ENCODE measurements at regions not wholly inside any gene's neighbourhood (a gene's known extent, or its start where the extent isn't known, plus 50 kb on each side); places are given as distances from the start of the nearest gene placed in this dataset.

DNA sequence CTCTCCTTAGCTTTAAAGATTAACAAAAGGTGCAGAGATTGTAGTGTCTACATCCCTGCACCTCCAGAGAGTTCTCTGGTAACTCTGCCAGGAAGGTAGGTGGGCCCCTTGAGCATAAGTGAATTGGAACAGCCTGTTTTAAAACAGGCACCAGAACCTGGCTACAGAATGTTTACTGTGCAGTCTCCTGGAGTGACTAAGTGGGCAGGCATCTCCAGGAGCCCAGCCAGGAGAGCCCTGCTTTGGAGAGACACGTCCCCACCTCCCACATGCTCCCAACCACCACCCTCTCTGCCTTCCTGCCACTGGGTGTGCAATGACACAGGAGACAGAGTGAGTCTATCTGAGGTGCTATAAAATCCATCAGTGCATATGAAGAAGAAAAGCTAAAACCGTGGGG is 110.3 kb upstream of the EYA4 start:
- DNase-seq = peak; percentile 29

GRCh38 chr6:133131621-133132465 is 109.3 kb upstream of the EYA4 start:
- DNase-seq = peak; percentile 60

GRCh38 chr6:133132466-133132971 is 108.6 kb upstream of the EYA4 start:
- no peak for DNase-seq

GRCh38 chr6:133136177-133136880 is 104.8 kb upstream of the EYA4 start:
- DNase-seq = no peak

GRCh38 chr6:133147470-133148184 is 93.5 kb upstream of the EYA4 start:
- peak; percentile 29 for DNase-seq

DNA sequence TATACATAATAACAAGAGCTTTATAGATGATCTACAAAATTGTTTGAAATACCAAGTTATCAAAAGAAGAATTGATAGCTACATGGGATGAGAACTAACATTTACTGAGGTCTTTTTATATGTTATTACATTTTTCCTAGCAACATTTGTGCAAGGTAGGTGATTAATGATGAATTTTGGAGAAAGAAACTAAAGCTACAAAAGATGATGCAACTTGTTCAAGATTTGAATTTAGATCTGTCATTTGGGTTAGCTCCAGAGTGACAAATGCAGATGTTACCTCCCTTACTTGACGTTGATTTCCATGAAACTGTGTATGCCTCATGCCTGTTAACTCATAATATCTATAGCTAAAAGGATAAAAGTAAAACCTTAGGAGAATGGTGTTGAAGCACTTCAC is 84.5 kb upstream of the EYA4 start:
- no peak for DNase-seq

- no peak for DNase-seq
Observed at GRCh38 chr6:133157995-133158394, 83.2 kb upstream of the EYA4 start.

DNA sequence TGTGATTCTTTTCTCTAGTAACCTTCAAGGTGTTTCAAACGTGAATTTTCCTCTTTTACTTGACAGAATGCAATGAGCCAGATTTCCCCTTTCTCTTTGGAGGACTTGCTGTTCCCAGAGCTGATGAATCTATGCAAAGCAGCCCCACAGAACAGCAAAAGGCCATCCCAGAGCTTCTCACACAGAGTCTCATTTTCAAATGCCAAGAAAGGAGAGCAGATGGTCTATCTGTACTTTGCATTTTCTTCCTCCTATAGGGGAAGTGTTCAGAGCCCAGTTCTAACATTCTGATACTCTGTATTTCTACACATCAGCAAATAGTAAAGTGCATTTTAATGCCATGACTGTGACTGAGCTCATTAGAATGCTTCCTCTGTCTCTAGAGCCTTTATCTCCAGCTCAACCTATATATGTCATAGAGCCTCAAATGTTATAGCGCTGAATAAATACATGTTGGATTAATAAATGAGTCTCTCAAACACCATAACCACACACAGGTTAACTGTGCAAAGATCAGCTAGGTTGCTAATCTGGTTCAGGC is 81.8 kb upstream of the EYA4 start:
- DNase-seq = no peak

DNA sequence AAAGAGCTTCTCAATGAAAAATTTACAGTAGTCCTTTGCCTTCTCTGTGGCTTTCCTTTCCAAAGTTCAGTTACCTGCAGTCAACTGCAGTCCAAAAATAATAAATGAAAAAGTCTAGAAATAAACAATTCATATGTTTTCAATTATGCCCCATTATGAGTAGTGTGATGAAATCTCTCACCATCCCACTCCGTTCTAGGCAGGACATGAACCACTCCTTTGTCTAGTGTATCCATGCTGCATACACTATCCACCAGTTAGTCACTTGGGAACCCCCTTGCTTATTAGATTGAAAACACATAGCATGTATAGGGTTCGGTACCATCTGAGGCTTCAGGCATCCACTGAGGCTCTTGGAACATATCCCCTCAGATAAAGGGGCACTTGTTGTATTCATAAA is 80.6 kb upstream of the EYA4 start:
- no peak for DNase-seq

- peak; percentile 20 for DNase-seq
Observed at GRCh38 chr6:133165235-133165634, 75.9 kb upstream of the EYA4 start.

DNA sequence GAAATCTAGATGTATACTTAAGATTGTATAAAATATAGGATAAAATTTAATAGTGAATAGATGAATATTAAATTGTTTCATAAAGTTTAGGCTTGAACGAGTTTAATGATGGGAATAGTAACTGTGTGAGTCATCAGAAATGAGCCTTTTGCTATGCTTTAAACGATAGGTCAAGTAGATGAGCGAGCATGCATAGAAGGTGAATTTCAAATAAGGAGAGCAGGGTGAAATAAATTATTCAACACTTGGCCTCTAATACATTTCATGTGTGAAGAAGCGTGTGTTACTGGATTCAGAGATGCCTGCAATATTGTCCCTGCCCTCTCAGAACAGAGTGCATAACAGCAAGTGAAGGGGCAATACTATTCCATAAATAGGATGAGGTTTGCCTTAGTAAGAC is 74.4 kb upstream of the EYA4 start:
- no peak for DNase-seq

DNA sequence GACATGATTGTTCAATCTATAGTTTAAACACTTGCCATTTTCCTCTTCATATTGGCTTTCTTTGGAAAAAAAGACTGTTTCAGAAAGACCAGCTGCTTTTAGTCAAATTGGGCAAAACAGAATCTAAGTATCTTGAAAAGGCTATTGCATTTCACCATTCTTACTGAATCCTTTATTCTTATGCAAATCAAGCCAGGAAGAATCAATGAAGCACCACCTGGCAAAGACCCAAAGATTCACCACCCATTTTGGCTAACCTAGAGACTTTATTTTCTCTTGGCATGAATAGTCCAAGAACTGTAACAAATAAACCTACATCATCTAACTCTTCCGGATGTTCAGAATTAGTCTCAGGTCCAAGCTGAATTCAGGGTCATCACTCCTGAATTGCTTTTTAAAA is 71.3 kb upstream of the EYA4 start:
- no peak for DNase-seq

GRCh38 chr6:133170602-133171001 is 70.6 kb upstream of the EYA4 start:
- no peak for DNase-seq

DNA sequence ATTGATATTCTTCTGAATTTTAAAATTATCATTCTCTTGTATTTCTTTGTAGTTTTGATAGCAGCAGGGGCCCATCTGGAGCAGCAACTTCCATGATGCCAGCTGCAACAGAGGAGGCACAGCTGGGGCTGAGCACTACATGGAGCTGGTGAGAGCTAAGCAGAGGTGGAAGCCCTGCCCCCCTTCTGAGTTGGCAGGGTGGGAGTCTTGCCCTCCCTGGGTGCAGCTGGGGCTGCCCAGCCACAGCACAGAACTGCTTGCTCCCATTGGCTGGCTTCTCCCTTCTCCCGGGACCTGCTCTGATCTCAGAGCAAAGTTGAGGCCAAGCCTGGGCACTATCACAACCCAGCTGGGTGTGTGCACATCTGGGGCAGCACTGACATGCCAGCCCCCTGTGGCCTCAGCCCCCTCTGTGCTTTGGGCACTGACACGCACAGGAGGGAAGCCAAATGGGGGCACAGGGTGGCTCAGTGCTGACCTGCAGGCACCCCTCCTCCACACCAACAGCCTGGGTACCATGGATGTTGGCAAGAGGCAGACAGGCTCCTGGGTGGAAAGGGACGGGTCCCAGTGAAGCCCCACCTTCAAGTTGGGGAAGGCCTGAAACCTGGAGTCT is 69.1 kb upstream of the EYA4 start:
- no peak for DNase-seq

DNA sequence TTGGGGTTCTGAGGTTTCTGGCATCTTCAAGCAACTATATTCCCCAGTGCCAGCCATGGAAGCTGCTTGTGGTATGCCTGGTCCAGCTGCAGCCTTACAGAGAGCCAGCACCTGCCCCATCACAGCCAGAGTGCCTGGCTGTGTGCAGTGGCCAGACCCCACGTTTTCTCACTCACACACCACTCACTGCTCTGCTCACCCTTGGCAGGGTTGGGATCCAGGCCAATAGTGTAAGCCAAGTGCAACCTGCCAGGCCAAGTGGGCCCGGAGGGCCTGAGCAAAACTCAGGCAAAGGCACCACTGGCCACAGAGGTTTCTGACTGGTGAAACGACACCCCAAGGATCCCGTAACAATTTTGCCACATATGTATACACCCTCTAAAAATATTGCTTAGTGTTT is 67.9 kb upstream of the EYA4 start:
- DNase-seq = no peak

DNA sequence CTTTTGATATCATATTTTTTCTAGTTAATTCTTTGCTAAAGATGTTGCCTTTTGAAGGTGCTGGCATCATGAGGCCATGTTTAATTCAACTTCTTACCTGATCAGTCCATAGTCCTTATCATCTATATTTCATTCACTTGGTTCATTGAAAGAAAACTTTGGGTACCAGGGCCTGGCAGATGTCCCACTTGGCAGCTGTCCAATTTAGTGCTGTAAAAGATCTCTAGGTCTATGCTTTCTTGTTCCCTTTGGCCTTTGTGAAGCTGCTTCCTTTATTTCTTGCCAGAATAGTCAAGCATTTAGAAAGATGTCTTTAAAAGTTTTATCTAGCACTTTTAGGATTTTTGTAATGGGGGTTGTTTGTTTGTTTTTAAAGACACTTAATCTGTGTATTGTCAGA is 61.7 kb upstream of the EYA4 start:
- DNase-seq = no peak

GRCh38 chr6:133183691-133184090 is 57.5 kb upstream of the EYA4 start:
- DNase-seq = no peak

GRCh38 chr6:133184798-133185372 is 56.3 kb upstream of the EYA4 start:
- DNase-seq = no peak

DNA sequence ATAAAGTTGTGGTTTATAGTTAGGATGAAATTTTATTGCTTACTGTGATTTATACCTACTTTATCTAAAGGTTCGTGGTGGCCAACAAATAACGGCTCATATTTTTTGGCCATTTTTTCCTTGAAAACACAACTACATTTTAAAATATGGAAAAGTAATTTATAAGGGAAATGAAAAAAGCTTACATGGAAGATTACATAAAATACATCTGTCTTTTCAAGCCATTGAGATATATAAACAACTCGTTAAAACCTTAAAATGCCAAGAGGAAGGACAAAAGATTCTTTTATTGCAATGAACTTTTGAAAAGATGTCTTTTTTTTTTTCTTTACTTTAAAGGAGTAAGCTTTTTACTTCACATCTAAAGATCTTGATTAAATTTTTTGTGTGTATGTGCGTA is 55.4 kb upstream of the EYA4 start:
- DNase-seq = no peak

- DNase-seq = no peak
Observed at GRCh38 chr6:133187114-133187513, 54.0 kb upstream of the EYA4 start.

- DNase-seq = no peak
Observed at GRCh38 chr6:133187657-133188453, 53.3 kb upstream of the EYA4 start.

DNA sequence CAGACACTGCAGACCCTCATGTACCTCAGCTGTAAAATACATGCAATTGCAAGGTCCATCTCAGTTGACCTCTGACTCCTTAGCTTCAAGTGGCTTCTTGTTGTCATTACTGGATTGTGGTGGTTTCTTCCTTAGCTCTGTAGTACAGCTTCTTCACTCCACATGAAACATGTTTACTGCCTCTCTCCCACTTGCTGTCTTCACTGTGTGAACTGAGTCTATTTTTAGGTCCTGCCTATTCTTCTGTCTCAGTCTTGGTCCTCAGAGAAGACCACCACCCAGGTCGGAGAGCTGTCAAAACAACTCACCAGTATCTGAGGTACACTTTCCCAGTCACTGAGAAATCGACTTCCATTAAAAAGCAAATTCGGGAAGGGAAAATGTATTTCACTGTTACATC is 50.2 kb upstream of the EYA4 start:
- DNase-seq = no peak

Measured in DMS153 (cell line).